Cardiac fibroblast (primary cell): ENCODE measurements at regions not wholly inside any gene's neighbourhood (a gene's known extent, or its start where the extent isn't known, plus 50 kb on each side); places are given as distances from the start of the nearest gene placed in this dataset.
A peak's percentile ranks its signal among the peaks of the same experiment; 100 is the strongest.

Source experiments
- DNase-seq, 2 donors: peaks; one replicate each; pipeline versions ENCODE4 v3.0.0 to v3.0.0-alpha.2; 2010; ENCODE audit warnings: low read depth in 2 of 2
- H3K4me3 ChIP-seq, 2 donors: replicated peaks in 1 of 2; 1 replicate in 1 of 2; 2 replicates in 1 of 2; pipeline ENCODE4 v1.5.1; 2011; ENCODE audit warnings: low read depth in 2 of 2, low read length in 2 of 2, mild to moderate bottlenecking in 2 of 2, moderate library complexity in 1 of 2
- TF ChIP-seq, protein P1 (sequence below): IDR thresholded peaks from one replicate; pipeline ENCODE4 v1.5.1; 2011; ENCODE audit warnings: low read depth, mild to moderate bottlenecking, low read length, inconsistent platforms

DNA sequence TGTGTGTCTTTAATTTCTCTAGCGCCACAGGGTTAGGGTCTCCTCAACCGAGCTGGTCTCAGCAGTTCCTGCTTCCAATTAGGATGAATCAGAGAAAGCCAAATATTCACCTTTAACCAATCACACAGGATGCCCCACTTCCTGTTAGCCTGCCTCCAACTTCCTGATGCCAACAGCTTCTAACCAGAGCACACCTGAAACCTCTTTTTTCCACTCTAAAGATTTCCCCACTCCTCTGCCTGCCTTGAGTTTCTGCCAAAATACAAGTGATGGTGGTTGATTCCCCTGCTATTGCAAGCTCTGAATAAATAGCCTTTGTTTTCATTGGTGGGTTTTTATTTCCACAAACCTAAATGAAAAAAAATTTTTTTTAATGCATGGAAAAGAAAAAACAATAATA lies 144.7 kb upstream of the UST start:
- no peak for DNase-seq
- H3K4me3 ChIP-seq = no peak overlapping the region
- TF ChIP-seq, protein P1, sequence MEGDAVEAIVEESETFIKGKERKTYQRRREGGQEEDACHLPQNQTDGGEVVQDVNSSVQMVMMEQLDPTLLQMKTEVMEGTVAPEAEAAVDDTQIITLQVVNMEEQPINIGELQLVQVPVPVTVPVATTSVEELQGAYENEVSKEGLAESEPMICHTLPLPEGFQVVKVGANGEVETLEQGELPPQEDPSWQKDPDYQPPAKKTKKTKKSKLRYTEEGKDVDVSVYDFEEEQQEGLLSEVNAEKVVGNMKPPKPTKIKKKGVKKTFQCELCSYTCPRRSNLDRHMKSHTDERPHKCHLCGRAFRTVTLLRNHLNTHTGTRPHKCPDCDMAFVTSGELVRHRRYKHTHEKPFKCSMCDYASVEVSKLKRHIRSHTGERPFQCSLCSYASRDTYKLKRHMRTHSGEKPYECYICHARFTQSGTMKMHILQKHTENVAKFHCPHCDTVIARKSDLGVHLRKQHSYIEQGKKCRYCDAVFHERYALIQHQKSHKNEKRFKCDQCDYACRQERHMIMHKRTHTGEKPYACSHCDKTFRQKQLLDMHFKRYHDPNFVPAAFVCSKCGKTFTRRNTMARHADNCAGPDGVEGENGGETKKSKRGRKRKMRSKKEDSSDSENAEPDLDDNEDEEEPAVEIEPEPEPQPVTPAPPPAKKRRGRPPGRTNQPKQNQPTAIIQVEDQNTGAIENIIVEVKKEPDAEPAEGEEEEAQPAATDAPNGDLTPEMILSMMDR = no peak

DNA sequence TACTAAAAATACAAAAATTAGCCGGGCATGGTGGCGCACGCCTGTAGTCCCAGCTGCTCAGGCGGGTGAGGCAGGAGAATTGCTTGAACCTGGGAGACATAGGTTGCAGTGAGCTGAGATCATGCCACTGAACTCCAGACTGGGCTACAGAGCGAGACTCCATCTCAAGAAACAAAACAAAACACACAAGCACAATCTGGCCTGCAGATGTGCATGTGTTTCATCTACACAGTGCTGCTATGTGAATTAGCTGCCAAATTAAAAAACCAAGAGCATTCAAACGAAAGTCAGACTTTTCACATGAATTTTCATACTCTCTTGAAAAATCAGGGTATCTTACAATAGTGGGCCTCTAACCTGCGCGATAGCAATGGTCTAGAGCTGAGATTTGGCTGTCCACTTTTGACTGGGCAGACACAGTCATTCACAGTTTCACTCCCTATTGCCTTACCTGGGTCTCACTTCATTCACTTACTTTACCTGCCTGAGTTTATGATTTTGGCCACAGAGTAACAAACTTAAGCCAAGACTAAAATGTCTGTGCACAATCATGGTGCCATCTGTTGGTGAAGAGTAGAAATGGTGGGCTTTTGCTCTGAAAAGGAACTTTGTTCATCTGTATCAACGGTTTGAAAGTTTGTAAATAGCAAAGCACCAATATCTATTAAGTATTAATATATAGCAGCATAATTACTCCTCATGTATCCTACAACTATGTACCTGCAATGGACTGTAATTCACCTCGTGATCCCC lies 138.5 kb upstream of the UST start:
- DNase-seq = peak; percentile 27 to 55
- no peak overlapping the region for H3K4me3 ChIP-seq
- TF ChIP-seq, protein P1 = peak; percentile 66

DNA sequence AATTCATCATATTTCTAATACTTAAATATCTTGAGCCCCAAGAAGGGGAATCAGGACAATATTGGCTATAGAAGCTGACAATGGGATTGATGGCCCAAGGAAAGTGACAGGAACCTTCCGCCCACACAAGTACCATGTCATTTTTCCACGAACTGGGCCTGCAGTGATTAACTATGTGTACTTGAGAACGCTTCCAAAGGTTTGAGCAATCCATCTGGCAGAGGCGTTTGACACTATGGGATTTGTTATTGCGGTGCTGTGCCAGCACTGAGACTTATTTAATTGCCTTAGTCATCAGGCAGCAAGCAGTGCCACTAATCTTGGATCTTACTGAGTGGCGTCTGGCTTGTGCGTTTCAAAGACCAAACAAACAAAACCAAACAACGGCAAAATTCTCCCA lies 135.6 kb upstream of the UST start:
- peak; percentile 49 to 89 for DNase-seq
- TF ChIP-seq, protein P1 = no peak
- no peak overlapping the region for H3K4me3 ChIP-seq

DNA sequence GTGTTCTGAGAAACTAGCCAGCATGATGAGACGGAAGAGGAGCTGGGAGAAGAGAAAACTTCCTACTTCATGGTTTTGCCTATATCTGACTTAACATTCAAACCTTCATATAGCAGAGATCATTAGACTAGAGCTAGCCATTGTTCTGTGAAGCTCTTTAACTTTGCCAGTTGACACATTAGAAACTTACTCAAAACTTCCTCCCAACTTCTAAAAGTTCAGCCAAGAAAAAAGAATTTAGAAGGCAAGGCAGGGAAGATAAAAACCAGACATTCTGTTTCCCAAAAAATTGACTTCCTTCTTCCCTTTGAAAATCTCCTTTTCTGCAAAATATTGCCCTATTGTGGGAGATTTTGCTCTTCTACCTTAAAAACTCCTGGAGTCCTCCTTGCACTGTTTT lies 134.8 kb upstream of the UST start:
- peak in 1 of 2 donors; percentile 34 for DNase-seq
- no peak overlapping the region for H3K4me3 ChIP-seq
- TF ChIP-seq, protein P1 = no peak

DNA sequence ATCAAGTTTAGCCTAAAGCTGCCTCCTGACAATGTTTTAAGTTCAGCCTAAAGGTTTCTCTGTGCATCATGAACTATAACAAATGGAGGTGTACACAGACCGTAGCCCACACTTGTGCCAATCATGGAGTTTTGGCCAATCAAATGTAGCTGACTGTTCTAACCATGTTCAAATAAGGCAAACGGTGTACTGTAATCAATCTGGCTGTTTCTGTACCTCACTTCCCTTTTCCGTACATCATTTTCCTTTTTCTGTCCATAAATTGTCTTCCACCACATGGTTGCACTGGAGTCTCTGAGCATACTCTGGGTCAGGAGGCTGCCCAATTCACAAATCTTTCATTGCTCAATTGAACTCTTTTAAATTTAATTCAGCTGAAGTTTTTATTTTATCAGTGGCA lies 132.2 kb upstream of the UST start:
- DNase-seq = no peak
- TF ChIP-seq, protein P1 = no peak
- H3K4me3 ChIP-seq = no peak overlapping the region

DNA sequence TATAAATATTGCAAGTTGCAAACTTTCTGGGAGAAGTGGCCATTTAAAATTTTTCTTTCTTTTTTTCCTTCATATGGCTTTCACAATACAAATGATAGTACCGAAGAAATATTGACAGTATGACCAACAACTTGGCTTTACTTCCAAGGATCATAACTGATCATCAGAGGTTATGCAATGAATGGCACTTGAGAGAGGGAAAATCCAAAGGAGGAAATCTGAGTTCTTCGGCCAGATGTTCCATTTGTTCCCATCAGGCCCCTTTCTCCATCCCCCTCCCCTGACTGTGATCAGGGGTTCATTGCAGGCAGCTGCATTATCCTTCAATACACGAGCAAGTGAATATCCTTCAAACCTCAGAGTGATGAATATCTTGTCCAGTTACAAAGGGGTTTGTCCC lies 130.0 kb upstream of the UST start:
- TF ChIP-seq, protein P1 = no peak
- DNase-seq = peak; percentile 34 to 38
- H3K4me3 ChIP-seq = no peak overlapping the region

DNA sequence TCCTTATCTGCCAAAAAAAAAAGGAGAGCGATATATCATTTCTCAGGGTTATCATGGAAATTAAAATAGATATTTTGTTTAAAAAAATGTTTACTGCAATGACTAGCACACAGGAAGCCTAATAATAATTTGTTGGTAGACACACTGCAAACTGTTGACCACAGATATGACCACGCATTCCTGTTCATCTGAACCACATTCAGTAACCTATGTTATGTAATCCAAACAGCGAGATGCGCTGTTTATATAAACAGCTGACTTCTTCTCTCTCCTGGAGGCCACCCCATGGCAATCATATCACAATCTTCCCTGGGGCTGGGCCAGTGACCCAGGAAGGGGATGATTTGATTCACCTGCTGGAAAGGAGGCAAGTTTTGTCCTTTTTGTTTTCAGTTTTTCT lies 129.3 kb upstream of the UST start:
- DNase-seq = peak in 1 of 2 donors; percentile 56
- no peak overlapping the region for H3K4me3 ChIP-seq
- TF ChIP-seq, protein P1 = no peak
